ENCODE measurements at regions not wholly inside any gene's neighbourhood (a gene's known extent, or its start where the extent isn't known, plus 50 kb on each side); places are given as distances from the start of the nearest gene placed in this dataset.

DNA sequence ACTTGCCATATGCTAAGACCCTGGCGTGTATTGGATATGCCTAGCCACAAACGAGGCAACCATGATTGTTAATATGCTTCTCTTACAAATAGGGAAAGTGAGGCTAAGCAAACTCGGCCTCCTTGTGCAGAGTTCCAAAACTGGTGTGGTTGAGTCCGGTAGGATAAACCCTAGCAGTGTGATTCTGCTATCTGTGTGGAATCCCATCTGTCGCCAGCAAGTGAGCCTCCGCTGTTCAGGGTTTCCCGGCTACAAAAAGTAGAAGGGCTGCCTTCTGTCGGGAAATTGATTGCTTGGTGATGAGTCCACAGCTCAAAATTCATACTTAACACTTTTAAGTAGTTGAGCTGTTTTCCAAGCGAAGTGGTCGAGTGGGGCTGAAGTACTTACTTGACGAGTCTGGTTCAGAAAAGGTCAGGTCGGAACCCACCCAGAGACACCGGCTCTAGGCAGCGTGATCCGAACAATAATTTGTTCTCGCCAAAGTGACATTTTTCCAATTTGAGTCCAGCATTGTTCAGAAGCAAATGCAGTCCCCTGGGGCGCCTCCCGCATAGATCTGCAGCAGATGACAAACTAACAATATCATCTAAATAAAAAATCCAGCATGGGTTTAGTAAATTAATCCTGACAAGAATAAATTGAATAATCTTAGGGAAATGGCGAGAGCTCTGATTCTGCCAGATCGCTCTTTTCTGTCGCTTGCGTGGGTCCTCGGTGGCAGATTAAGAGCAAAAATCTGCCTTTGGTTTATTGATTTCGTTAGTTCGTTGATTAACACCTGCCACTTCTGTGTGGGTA is 686.7 kb upstream of the RBFOX1 start:
- no peak for DNase-seq

DNA sequence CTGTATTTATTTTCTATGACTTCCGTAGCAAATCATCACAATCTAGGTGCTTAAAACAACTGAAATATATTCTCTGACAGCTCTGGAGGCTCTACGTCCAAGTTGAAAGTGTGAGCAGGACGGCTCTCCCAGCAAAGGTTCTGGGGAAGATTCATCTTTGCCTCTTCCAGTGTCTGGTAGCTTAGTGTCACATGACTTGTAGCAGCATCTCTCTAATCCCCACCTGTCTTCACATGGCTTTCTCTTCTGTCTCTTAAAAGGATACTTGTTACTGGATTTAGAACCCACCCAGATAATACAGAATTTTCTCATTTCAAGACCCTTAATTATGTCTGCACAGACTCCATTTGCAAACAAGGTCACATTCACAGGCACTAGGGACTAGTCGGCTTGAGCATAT is 687.7 kb upstream of the RBFOX1 start:
- DNase-seq, result no peak

DNA sequence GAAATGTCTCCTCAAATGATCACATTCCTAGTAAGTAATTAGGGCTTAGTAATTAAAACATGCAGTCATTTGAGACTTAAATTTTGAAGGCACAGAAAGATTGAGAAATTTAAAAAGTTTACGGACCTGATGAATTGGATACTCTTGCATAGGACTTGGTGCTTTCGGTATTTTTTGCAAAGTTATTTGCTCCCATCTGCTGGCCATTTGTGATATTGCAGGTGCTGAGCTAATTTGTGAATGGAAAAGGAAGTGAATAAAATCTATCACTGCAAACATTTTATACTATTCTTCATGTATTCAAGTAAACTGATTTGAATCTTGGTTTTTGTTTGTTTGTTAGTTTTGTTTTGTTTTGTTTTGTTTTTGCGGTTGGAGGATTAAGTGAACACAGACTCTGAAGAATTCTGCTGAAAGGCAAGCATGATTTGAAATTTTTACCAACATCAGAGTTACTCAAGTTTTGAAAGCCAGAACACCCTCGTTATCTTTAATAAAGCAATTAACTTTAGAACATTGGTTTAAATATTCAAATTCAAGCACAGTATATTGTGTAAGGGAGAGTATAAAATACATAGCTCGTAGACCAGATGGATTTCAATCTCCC is 689.5 kb upstream of the RBFOX1 start:
- peak; percentile 83 for DNase-seq

GRCh38 chr16:6642271-6642670 is 690.4 kb upstream of the RBFOX1 start:
- DNase-seq, result no peak

- DNase-seq, result no peak
Measured at GRCh38 chr16:6641091-6641490, 691.6 kb upstream of the RBFOX1 start.

GRCh38 chr16:6636457-6636856 is 696.2 kb upstream of the RBFOX1 start:
- DNase-seq, result no peak

- no peak for DNase-seq
Measured at GRCh38 chr16:6634151-6634550, 698.5 kb upstream of the RBFOX1 start.

DNA sequence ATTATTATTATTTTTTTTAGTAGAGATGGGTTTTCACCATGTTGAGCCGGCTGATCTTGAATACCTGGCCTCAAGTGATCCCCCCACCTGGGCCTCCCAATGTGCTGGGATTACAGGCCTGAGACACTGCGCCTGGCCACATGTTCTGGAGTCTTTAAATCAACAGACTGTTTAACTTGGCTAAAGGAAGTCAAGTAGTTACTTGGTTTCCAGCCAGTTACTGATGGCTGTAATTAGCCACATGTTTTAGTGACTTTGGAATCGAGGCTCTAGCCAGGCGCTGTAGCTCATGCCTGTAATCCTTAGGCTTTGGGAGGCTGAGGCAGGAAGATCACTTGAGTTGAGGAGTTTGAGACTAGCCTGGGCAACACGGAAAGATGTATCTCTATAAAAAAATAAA is 699.2 kb upstream of the RBFOX1 start:
- no peak for DNase-seq

DNA sequence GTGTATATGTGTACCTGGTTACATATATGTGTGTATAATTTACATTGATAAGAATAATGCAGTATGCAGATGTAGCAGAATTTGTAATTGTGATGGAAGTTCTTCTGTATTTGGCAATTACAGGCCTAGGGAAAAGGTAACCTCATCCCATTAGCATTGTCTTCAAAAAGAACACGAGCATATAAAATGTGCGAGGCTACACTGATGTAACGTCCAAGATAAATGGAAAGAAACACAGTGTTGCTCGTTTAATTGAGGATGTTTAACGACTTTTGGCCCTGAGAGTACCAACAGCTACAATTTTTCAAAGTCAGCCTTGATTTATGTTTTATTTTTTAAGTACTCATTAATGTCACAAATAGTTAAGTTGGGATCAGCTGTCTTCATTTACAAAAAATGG is 703.5 kb upstream of the RBFOX1 start:
- no peak for DNase-seq

GRCh38 chr16:6625606-6626005 is 707.0 kb upstream of the RBFOX1 start:
- no peak for DNase-seq

DNA sequence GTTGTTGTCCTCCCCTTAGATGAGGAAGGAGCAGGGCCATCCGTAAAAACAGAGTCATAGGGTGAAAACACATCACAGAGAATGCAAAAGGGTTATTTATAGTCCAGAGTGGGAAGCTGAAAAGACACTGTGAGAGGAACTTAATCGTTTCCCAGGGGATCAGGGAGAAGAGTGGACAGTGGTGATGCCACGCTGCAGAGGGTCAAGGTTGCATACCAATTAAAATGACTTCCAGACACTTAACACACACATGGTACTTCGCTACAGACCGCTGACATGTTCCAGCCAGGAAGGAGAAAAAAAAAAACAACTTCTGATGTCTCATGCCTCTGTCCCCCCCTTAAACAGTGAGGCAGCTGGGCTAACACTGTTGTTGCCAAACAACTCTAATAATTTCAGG is 713.8 kb upstream of the RBFOX1 start:
- no peak for DNase-seq

DNA sequence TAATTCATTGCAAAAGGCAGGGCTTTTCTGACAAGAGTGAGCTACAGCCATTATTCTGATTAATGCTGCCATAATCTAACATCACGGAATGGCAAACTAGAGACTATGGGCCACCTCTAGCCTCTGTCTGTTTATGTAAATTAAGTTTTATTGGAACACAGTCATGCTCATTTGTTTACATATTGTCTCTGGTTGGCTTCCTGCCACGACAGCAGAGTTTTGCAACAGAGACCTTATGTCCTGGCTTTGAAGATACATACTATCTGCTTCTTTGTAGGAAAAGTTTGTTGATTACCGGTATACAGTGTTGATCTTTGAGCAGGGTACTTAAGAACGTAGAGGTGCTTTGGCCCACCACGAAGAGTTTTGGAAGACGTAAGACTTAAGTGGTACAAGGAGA is 715.9 kb upstream of the RBFOX1 start:
- no peak for DNase-seq

DNA sequence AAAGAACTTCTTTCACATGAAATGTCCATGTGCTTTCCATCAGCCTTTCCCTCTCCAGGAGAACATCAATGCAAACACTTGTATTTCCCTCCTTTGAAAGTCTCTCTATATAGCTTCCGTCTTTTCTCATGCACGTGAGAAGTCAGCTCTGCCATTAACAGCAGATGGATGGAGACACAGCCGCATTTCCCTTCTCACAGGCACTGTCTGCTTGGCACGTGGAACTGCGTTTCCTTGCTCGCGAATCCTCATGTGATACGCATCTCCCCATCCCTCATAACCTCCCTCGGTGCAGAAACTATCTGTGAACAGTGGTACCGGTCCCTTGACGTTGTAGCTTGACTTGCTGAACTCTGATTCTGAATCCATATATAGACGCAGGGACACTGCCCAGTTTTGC is 717.0 kb upstream of the RBFOX1 start:
- DNase-seq, result no peak

- no peak for DNase-seq
Measured at GRCh38 chr16:6611535-6611934, 721.1 kb upstream of the RBFOX1 start.

- no peak for DNase-seq
Measured at GRCh38 chr16:6605490-6605889, 727.2 kb upstream of the RBFOX1 start.

DNA sequence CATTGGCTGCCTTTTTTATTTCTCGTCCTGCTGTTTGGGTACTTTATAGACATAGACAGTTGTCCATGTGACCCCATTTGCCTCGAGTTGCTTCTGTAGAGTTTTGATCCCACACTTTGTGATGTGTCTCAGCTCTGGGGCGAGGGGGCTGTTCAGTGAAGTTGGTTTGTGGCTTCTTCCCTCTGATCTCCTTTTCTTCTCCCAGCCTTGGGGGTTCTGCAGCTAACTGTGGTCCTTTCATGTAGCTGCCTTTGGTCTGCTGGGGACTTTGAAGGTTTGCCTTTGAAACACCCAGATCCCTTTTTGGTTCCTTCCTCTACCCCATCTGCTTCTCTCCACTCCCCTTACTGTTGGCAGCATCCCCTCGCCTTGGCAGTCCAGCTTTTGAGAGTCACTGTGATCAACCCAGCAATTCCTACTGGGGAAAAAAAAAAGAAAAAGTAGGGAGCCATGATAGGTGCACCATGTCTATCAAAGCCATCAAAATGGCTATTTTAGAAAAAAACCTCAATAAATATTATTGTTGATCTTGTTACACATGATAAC is 728.8 kb upstream of the RBFOX1 start:
- no peak for DNase-seq

DNA sequence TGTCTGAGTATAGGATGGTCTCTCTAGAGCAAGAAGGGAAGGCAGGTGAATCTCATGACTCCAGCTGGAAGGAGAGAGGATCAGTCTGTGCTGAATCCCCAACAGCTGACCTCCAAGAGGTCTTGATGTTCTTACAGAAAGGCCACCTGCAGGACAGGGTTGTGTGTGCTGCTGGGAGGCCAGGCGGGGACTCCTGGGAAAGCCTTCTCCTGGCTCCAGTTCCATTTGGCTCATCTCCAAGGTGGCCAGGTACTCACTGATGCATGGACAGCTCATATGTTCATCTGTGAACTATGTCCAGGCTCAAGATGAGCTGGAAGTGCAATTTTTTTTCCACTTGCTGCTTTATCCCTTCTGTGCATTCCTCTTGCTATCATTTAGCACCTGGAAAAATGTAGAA is 730.2 kb upstream of the RBFOX1 start:
- no peak for DNase-seq

- DNase-seq, result no peak
Measured at GRCh38 chr16:6600167-6600566, 732.5 kb upstream of the RBFOX1 start.

DNA sequence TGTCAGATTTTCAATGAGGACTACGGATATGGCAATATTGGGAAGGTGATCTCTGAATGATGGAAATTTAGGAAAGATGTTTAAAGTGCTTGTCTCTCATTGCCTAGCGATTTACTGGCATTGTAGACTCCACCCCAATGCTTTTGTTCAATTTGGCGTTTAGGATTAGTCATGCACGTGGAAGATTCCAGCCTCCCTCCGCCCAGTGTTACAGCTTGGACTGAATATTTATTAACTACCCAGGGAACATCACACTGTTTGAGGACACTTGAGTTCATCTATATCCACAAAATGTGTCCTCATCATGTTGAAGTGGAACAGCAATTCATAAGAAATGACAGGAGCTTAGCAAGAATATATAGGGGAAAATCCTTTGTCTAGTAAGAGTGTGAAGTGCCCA is 738.8 kb upstream of the RBFOX1 start:
- no peak for DNase-seq

- DNase-seq, result no peak
Measured at GRCh38 chr16:6576606-6577005, 756.0 kb upstream of the RBFOX1 start.

DNA sequence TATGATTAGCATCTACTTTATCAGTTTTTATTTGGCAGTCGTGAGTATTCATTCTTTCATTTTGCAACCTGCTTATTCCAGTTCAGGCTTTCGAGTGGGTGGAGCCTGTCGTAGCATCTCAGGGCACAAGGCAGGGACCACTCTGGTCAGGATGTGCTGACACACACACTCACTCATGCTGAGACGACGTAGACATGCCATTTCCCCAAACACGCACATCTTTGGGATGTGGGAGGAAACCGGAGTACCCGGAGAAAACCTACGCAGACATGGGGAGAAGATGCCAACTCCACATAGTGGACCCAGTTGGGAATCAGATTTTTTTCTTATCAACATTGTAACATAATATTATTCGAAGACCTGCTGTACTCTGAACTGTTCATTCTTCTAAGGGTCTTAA is 756.5 kb upstream of the RBFOX1 start:
- DNase-seq, result no peak

DNA sequence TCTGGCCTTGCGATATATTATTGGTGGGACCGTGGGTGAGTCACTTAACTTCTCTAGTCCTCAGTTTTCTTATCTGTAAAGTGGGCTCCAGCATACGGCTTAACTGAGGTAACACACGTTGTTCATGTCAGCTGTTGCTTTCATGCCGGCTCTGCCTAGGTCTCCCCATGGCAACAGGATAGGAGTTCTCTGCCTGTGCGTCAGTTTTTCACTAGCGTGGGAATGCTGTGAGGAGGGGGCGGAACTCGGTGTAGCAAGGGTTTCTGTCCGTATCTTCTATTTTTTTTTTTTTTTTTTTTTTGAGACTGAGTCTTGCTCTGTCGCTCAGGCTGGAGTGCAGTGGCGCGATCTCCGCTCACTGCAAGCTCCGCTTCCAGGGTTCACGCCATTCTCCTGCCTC is 758.5 kb upstream of the RBFOX1 start:
- no peak for DNase-seq

GRCh38 chr16:6573577-6573976 is 759.1 kb upstream of the RBFOX1 start:
- peak; percentile 82 for DNase-seq

DNA sequence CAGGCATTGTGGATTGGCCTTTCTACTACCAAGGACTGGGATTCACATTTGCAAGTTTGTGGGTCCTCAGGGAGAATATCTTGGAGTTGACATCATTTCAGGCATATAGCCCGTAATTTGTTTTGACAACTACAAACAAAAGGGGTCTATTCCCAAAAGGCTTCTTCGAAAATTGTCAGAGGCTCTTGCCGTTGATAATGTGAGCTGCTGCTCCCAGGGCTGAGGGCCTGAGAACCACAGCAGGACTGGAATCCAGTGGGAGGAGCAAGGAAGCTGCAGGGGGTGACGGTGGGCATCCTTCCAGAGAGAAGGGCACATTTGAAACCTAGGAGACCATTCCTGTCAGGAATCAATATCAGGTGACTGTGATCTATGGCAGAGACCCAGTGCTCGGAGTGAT is 761.6 kb upstream of the RBFOX1 start:
- DNase-seq, result no peak

DNA sequence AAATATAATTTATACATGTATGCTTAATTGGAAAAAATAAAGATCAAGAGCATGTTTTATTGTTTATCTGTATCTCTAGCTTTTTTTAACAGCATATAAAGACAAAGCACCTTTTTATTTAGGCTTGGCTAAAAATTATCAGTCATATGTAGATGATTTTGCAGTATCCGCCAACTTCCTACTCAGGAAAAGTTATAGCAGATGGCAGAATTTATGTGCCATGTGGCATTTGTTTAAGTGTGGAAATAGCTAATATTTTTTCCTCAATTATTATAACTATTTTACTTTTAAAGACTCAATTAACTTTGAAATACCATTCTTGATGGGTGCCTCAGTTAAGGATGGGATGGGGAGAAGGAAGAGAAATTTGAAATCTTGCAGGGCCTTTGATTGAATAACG is 762.1 kb upstream of the RBFOX1 start:
- no peak for DNase-seq

All from midbrain (tissue), 1 donor.